Activated T-cell treated with anti-CD3 and anti-CD28 coated beads, Interleukin-2, amount 50 U/mL, for 4 hours (primary cell): ENCODE measurements at regions not wholly inside any gene's neighbourhood (a gene's known extent, or its start where the extent isn't known, plus 50 kb on each side); places are given as distances from the start of the nearest gene placed in this dataset.
A peak's percentile ranks its signal among the peaks of the same experiment; 100 is the strongest.

Experiments used
- ATAC-seq, 2 donors: fragments of 200-7000 bp; cut with Tn5 transposase; one replicate each; pipeline ENCODE4 v1.10.0; 2021
- DNase-seq: peaks from one replicate; pipeline ENCODE4 v3.0.0-alpha.2; 2020
- H3K27me3 Mint-ChIP-seq: one replicate; pipeline ENCODE4 v1.8.0; 2021; ENCODE audit warnings: low read depth, mixed read lengths
- H3K36me3 Mint-ChIP-seq: one replicate; pipeline ENCODE4 v1.8.0; 2022; ENCODE audit warnings: mixed read lengths; ENCODE audit not compliant: insufficient read depth
- H3K4me1 Mint-ChIP-seq: one replicate; pipeline ENCODE4 v1.8.0; 2021; ENCODE audit warnings: low read depth, mixed read lengths
- H3K4me3 Mint-ChIP-seq: one replicate; pipeline ENCODE4 v1.8.0; 2021; ENCODE audit warnings: mild to moderate bottlenecking, moderate library complexity, mixed read lengths
- H3K9me3 Mint-ChIP-seq: one replicate; pipeline ENCODE4 v1.8.0; 2021; ENCODE audit warnings: mixed read lengths

- H3K4me1 Mint-ChIP-seq: peaks cover 7% of the 10 kb centered on the region
- H3K36me3 Mint-ChIP-seq: peaks cover 3% of the 10 kb centered on the region
- H3K4me3 Mint-ChIP-seq: no peak overlapping the region
- ATAC-seq (no peak), DNase-seq (no peak)
- no peaks in the 10 kb centered on the region for H3K27me3 Mint-ChIP-seq
- peaks cover 4% of the 10 kb centered on the region for H3K9me3 Mint-ChIP-seq
Measured at GRCh38 chr19:5207806-5208205, 132.8 kb downstream of the PTPRS start.

- H3K27me3 Mint-ChIP-seq: no peaks in the 10 kb centered on the region
- no peak overlapping the region for H3K4me3 Mint-ChIP-seq
- H3K9me3 Mint-ChIP-seq: peaks cover 7% of the 10 kb centered on the region
- peaks cover 7% of the 10 kb centered on the region for H3K4me1 Mint-ChIP-seq
- DNase-seq: no peak
- no peak for ATAC-seq
- peaks cover 3% of the 10 kb centered on the region for H3K36me3 Mint-ChIP-seq
Measured at GRCh38 chr19:5206751-5207075, 133.9 kb downstream of the PTPRS start.

- ATAC-seq: no peak
- H3K4me3 Mint-ChIP-seq: peak overlapping the region; percentile 57
- peaks cover 9% of the 10 kb centered on the region for H3K9me3 Mint-ChIP-seq
- peaks cover 7% of the 10 kb centered on the region for H3K4me1 Mint-ChIP-seq
- DNase-seq: no peak
- peaks cover 3% of the 10 kb centered on the region for H3K36me3 Mint-ChIP-seq
- no peaks in the 10 kb centered on the region for H3K27me3 Mint-ChIP-seq
Measured at GRCh38 chr19:5205937-5206750, 134.5 kb downstream of the PTPRS start.

- Mint-ChIP-seq H3K4me1 (peaks cover 7% of the 10 kb centered on the region), H3K9me3 (peaks cover 11% of the 10 kb centered on the region), H3K36me3 (no peaks in the 10 kb centered on the region), H3K4me3 (peak overlapping the region; percentile 57), H3K27me3 (no peaks in the 10 kb centered on the region)
- ATAC-seq (peak in 1 of 2 donors; percentile 32), DNase-seq (no peak)
Measured at GRCh38 chr19:5205381-5205780, 135.2 kb downstream of the PTPRS start.

GRCh38 chr19:5204212-5204611 is 136.4 kb downstream of the PTPRS start:
- no peaks in the 10 kb centered on the region for H3K27me3 Mint-ChIP-seq
- ATAC-seq (no peak), DNase-seq (no peak)
- H3K9me3 Mint-ChIP-seq: peaks cover 11% of the 10 kb centered on the region
- H3K36me3 Mint-ChIP-seq: no peaks in the 10 kb centered on the region
- H3K4me3 Mint-ChIP-seq: no peak overlapping the region
- H3K4me1 Mint-ChIP-seq: peaks cover 7% of the 10 kb centered on the region
